ENCODE measurements at regions not wholly inside any gene's neighbourhood (a gene's known extent, or its start where the extent isn't known, plus 50 kb on each side); places are given as distances from the start of the nearest gene placed in this dataset.

DNA sequence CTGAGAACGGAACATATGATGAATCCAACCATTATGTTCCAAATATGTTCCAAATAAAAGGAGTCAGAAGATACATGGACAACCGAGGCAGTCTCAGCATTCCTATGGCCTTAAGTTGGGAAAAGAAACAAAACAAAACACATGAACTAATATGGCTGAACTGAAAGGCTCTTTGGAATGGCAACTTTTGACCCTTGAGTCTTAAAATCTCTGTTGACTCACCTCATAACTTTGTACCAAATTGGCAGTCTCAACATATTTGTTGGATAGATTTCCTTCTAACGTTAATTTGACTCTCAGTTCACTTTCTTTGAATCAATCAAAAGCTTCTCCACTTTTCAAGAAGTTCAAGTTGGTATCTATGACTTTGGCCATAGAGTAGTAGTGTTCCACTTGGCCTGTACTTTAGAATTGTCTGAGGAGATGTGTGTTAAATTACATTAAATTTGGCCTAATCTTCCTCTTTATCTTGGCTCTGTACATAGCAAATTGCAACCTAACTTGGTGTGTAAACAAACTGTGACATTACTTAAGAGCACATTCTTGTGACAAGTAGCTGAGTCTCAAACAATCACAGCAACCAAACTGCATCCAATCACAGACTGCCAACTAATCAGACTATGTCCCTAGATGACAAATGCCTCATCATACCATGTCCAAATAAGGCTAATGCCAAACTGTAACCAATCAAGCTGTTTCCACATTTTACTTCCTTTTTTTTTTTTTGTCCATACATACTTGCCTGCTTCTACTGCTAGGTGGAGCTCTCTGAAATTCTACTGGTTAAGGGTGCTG is 208.8 kb downstream of the BMP2 start:
- TF ChIP-seq, protein P1, sequence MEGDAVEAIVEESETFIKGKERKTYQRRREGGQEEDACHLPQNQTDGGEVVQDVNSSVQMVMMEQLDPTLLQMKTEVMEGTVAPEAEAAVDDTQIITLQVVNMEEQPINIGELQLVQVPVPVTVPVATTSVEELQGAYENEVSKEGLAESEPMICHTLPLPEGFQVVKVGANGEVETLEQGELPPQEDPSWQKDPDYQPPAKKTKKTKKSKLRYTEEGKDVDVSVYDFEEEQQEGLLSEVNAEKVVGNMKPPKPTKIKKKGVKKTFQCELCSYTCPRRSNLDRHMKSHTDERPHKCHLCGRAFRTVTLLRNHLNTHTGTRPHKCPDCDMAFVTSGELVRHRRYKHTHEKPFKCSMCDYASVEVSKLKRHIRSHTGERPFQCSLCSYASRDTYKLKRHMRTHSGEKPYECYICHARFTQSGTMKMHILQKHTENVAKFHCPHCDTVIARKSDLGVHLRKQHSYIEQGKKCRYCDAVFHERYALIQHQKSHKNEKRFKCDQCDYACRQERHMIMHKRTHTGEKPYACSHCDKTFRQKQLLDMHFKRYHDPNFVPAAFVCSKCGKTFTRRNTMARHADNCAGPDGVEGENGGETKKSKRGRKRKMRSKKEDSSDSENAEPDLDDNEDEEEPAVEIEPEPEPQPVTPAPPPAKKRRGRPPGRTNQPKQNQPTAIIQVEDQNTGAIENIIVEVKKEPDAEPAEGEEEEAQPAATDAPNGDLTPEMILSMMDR (IDR thresholded peaks at IDR 0.05; ENCODE audit: insufficient read depth, low read depth, low read length) = no peak
- no peak for DNase-seq (ENCODE audit: low read depth)
- no peak overlapping the region for H3K4me3 ChIP-seq (ENCODE audit: low read depth, low read length)

DNA sequence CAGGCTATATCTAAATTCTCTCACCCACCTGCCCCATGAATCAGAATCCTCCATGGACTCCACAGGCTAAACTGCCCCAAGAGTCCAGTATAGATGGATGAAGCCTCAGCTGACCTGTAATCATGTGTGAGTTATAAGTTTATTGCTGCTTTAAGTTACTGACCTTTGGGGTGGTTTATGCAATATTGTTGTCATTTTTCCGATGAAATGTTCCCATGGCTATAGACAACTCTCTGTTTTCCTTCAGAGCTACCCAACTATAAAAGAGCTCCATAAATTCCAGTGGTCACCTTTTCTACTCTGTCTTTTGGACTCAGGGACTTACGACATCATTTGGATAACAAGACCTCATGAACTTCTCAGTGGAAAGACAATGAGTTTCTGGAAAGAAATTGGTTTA is 212.1 kb downstream of the BMP2 start:
- TF ChIP-seq, protein P1 (IDR thresholded peaks at IDR 0.05; ENCODE audit: insufficient read depth, low read depth, low read length) = no peak
- peak; percentile 71 for DNase-seq (ENCODE audit: low read depth)
- H3K4me3 ChIP-seq (ENCODE audit: low read depth, low read length) = no peak overlapping the region

DNA sequence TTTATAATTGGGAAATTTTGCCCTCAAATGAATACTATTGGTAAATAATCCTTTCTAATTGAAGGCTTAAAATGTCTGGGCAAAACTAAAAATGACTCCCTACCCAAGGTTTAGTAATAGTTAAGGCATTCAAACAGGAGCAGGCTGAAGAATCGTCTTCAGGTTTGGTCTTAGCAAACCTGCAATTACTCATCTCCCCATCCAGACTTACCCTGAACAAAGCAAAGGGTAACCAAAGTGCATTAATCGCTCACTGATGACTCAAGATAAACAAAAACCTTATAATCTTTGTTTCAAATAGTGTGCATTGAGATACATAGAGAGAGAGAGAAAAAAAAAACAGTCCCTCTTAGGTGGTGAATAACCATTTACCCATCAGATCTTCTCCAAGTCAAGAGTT is 225.5 kb downstream of the BMP2 start:
- TF ChIP-seq, protein P1 (IDR thresholded peaks at IDR 0.05; ENCODE audit: insufficient read depth, low read depth, low read length) = no peak
- no peak overlapping the region for H3K4me3 ChIP-seq (ENCODE audit: low read depth, low read length)
- peak; percentile 36 for DNase-seq (ENCODE audit: low read depth)

DNA sequence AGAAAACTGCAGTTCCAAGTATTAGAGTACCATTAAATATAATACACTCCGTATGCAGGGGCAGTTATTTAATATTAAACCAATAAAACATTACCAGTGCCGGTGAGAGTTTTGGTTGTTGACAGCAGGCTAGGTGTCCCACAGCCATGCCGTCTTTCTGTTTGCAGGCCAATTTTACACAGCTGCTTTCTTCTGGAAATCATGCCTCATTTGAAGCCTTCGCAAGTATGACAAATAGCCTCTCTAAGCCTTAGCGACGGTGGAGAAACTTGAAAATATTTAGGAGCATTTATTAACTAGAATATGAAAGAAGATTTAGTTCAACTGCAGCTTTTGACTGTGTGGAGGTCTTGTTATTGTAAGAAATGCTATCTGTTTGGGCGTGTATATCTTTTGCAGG is 226.0 kb downstream of the BMP2 start:
- H3K4me3 ChIP-seq (ENCODE audit: low read depth, low read length) = no peak overlapping the region
- DNase-seq (ENCODE audit: low read depth) = no peak
- TF ChIP-seq, protein P1 (IDR thresholded peaks at IDR 0.05; ENCODE audit: insufficient read depth, low read depth, low read length) = no peak

DNA sequence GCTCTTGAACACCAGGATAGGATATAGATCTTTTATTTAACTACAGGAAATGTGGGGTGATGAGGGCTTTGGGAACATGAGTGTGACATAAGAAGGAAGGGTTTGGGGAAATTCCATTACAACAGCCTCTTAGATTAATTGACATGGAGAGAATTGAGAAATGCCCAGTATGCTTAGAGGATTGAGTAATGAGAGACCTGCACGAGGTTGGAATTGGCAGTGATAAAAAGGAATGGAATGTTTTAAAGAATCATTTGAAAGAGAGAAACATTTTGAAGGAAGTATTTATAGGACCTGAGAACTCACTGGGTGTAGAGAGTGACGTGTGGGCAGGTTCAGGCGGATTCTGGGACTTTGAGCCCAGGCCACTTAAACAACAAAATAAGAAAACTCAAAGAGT is 227.0 kb downstream of the BMP2 start:
- H3K4me3 ChIP-seq (ENCODE audit: low read depth, low read length) = no peak overlapping the region
- TF ChIP-seq, protein P1 (IDR thresholded peaks at IDR 0.05; ENCODE audit: insufficient read depth, low read depth, low read length) = no peak
- peak; percentile 82 for DNase-seq (ENCODE audit: low read depth)

DNA sequence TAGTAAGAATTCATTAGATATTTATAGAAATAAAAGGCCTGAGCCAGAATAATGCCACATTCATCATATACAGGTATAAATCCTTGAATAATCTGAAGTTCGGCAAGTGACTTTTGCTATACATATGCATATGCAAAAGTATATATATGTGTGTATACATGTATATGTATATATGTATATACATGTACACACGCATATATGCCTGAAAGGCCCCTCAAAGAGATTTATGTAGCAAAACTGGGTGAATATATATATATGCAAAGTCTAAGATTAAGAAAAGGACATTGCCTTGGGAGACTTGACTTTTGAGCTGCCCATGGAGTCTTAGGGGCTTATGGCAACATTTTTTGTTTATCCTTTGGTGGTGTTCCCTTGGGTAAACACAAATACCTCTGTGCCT is 231.4 kb downstream of the BMP2 start:
- TF ChIP-seq, protein P1 (IDR thresholded peaks at IDR 0.05; ENCODE audit: insufficient read depth, low read depth, low read length) = no peak
- no peak for DNase-seq (ENCODE audit: low read depth)
- H3K4me3 ChIP-seq (ENCODE audit: low read depth, low read length) = no peak overlapping the region

DNA sequence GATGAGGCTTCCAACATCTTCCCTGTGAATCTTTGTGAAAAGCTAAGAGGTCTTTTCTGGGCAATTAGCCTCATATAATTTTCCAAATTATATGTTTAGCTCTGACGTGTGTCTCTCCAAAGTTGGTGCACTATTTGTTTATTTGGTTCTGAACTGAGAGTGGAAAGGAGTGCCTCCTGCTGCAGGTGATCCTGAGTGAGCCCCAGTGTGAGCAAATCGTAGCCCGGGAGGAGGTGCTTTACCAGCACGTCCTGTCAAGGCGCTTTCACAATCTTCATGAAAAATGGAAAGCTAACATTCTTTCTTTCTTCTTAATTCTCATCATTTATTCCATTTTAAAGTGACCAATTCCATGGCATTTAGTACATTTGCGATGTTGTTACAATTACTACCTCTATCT is 231.9 kb downstream of the BMP2 start:
- no peak for DNase-seq (ENCODE audit: low read depth)
- no peak overlapping the region for H3K4me3 ChIP-seq (ENCODE audit: low read depth, low read length)
- TF ChIP-seq, protein P1 (IDR thresholded peaks at IDR 0.05; ENCODE audit: insufficient read depth, low read depth, low read length) = no peak
